ENCODE measurements at regions not wholly inside any gene's neighbourhood (a gene's known extent, or its start where the extent isn't known, plus 50 kb on each side); places are given as distances from the start of the nearest gene placed in this dataset.
"Not testable (repeated sequence)": the region's sequence is repeated elsewhere in the genome, so short reads cannot be mapped to it uniquely, and the experiment has no call there.

- Histone ChIP-seq H3K27ac (no peak overlapping the region), H3K4me1 (no peaks in the 10 kb centered on the region), H3K4me3 (no peak overlapping the region), H3K27me3 (no peaks in the 10 kb centered on the region), H3K9me3 (peaks cover 0 to 8% of the 10 kb centered on the region in 2 donors), H3K36me3 (no peaks in the 10 kb centered on the region)
- intact Hi-C loops (cut with DNase I; ENCODE audit: low total_unique reads): no loop called here
- TF ChIP-seq CTCF (IDR thresholded peaks at IDR 0.05) (no peak), POLR2AphosphoS5 (IDR thresholded peaks at IDR 0.05) (no peak), POLR2A (IDR thresholded peaks at IDR 0.05) (no peak)
- DNase-seq (ENCODE audit: low spot score in 2 of 2): no peak
These were observed 501.2 kb upstream of the COBL start for GRCh38 chr7:51817694-51818225.

- H3K27ac ChIP-seq; H3K36me3 ChIP-seq; H3K4me3 ChIP-seq; intact Hi-C loops (cut with DNase I; ENCODE audit: low total_unique reads); H3K27me3 ChIP-seq; H3K9me3 ChIP-seq; DNase-seq (ENCODE audit: low spot score in 2 of 2); H3K4me1 ChIP-seq: not testable (repeated sequence)
These were observed 489.3 kb upstream of the COBL start for GRCh38 chr7:51805783-51806431.

GRCh38 chr7:51802718-51803117 lies 486.1 kb upstream of the COBL start:
- TF ChIP-seq POLR2A (IDR thresholded peaks at IDR 0.05) (no peak), POLR2AphosphoS5 (IDR thresholded peaks at IDR 0.05) (no peak), CTCF (IDR thresholded peaks at IDR 0.05) (no peak)
- intact Hi-C loops (cut with DNase I; ENCODE audit: low total_unique reads): no loop called here
- Histone ChIP-seq H3K9me3 (peaks cover 0 to 6% of the 10 kb centered on the region in 2 donors), H3K4me3 (no peak overlapping the region), H3K27ac (no peak overlapping the region), H3K4me1 (no peaks in the 10 kb centered on the region), H3K27me3 (no peaks in the 10 kb centered on the region), H3K36me3 (no peaks in the 10 kb centered on the region)
- no peak for DNase-seq (ENCODE audit: low spot score in 2 of 2)

GRCh38 chr7:51797371-51797770 lies 480.8 kb upstream of the COBL start:
- H3K27me3 ChIP-seq: no peaks in the 10 kb centered on the region
- H3K9me3 ChIP-seq: no peaks in the 10 kb centered on the region
- intact Hi-C loops (cut with DNase I; ENCODE audit: low total_unique reads): no loop called here
- no peak for DNase-seq (ENCODE audit: low spot score in 2 of 2)
- H3K27ac ChIP-seq: no peak overlapping the region
- no peak overlapping the region for H3K4me3 ChIP-seq
- H3K4me1 ChIP-seq: no peaks in the 10 kb centered on the region
- TF ChIP-seq POLR2A (IDR thresholded peaks at IDR 0.05) (no peak), CTCF (IDR thresholded peaks at IDR 0.05) (no peak), POLR2AphosphoS5 (IDR thresholded peaks at IDR 0.05) (no peak)
- no peaks in the 10 kb centered on the region for H3K36me3 ChIP-seq

GRCh38 chr7:51792796-51793195 lies 476.2 kb upstream of the COBL start:
- Histone ChIP-seq H3K9me3 (no peaks in the 10 kb centered on the region), H3K4me3 (no peak overlapping the region), H3K4me1 (no peaks in the 10 kb centered on the region), H3K27me3 (no peaks in the 10 kb centered on the region), H3K36me3 (no peaks in the 10 kb centered on the region), H3K27ac (no peak overlapping the region)
- TF ChIP-seq POLR2A (IDR thresholded peaks at IDR 0.05): no peak
- TF ChIP-seq POLR2AphosphoS5 (IDR thresholded peaks at IDR 0.05): no peak
- no peak for TF ChIP-seq CTCF (IDR thresholded peaks at IDR 0.05)
- intact Hi-C loops (cut with DNase I; ENCODE audit: low total_unique reads): no loop called here
- DNase-seq (ENCODE audit: low spot score in 2 of 2): no peak

Data from breast epithelium (tissue), 4 donors.